Bronchial epithelial cell (primary cell): ENCODE measurements at regions not wholly inside any gene's neighbourhood (a gene's known extent, or its start where the extent isn't known, plus 50 kb on each side); places are given as distances from the start of the nearest gene placed in this dataset.
"Not testable (repeated sequence)": the region's sequence is repeated elsewhere in the genome, so short reads cannot be mapped to it uniquely, and the experiment has no call there.

Source experiments
- DNase-seq: peaks from one replicate; pipeline ENCODE4 v3.0.0-alpha.2; 2010; ENCODE audit warnings: low read depth
- FAIRE-seq: peaks from 2 replicates; lab custom pipeline; 2011; peaks lifted over from hg19 to GRCh38; lab: Jason Lieb, UNC
- H3K27me3 ChIP-seq: 2 replicates; pipeline ENCODE4 v1.5.1; 2011; ENCODE audit warnings: low read length; ENCODE audit not compliant: control insufficient read depth, insufficient read depth
- H3K36me3 ChIP-seq: 2 replicates; pipeline ENCODE4 v1.5.1; 2011; ENCODE audit warnings: low read length; ENCODE audit not compliant: control insufficient read depth, insufficient read depth
- H3K4me3 ChIP-seq: 2 replicates; pipeline ENCODE4 v1.5.1; 2011; ENCODE audit warnings: mild to moderate bottlenecking, low read depth, low read length, control low read depth
- CTCF ChIP-seq: IDR thresholded peaks from 2 replicates; pipeline ENCODE4 v1.5.1; 2011; ENCODE audit warnings: mild to moderate bottlenecking, moderate library complexity, low read length, control low read depth, inconsistent platforms; ENCODE audit not compliant: insufficient read depth, severe bottlenecking

GRCh38 chr6:138673346-138674014 lies 100.1 kb upstream of the CCDC28A start:
- no peak for TF ChIP-seq CTCF
- no peak for FAIRE-seq
- Histone ChIP-seq H3K36me3 (peaks cover 1% of the 10 kb centered on the region), H3K4me3 (no peak overlapping the region), H3K27me3 (no peaks in the 10 kb centered on the region)
- DNase-seq = no peak

- DNase-seq, FAIRE-seq, H3K27me3 ChIP-seq, H3K36me3 ChIP-seq, H3K4me3 ChIP-seq: not testable (repeated sequence)
Measured at GRCh38 chr6:138674444-138674843, 99.1 kb upstream of the CCDC28A start.

- no peak for TF ChIP-seq CTCF
- no peaks in the 10 kb centered on the region for H3K27me3 ChIP-seq
- H3K4me3 ChIP-seq = no peak overlapping the region
- no peaks in the 10 kb centered on the region for H3K36me3 ChIP-seq
- FAIRE-seq (no peak), DNase-seq (no peak)
Measured at GRCh38 chr6:138677538-138677937, 96.0 kb upstream of the CCDC28A start.

GRCh38 chr6:138678168-138678567 lies 95.4 kb upstream of the CCDC28A start:
- no peak for DNase-seq
- Histone ChIP-seq H3K36me3 (no peaks in the 10 kb centered on the region), H3K4me3 (no peak overlapping the region), H3K27me3 (no peaks in the 10 kb centered on the region)
- TF ChIP-seq CTCF = no peak
- FAIRE-seq = no peak

- no peaks in the 10 kb centered on the region for H3K36me3 ChIP-seq
- TF ChIP-seq CTCF = no peak
- no peak overlapping the region for H3K4me3 ChIP-seq
- FAIRE-seq (peak; percentile 7), DNase-seq (peak; percentile 69)
- H3K27me3 ChIP-seq = no peaks in the 10 kb centered on the region
Measured at GRCh38 chr6:138680085-138680484, 93.5 kb upstream of the CCDC28A start.

GRCh38 chr6:138681627-138682026 lies 91.9 kb upstream of the CCDC28A start:
- FAIRE-seq = no peak
- no peak for TF ChIP-seq CTCF
- no peak overlapping the region for H3K4me3 ChIP-seq
- H3K36me3 ChIP-seq = no peaks in the 10 kb centered on the region
- DNase-seq = no peak
- H3K27me3 ChIP-seq = no peaks in the 10 kb centered on the region
